ENCODE measurements at regions not wholly inside any gene's neighbourhood (a gene's known extent, or its start where the extent isn't known, plus 50 kb on each side); places are given as distances from the start of the nearest gene placed in this dataset.

DNA sequence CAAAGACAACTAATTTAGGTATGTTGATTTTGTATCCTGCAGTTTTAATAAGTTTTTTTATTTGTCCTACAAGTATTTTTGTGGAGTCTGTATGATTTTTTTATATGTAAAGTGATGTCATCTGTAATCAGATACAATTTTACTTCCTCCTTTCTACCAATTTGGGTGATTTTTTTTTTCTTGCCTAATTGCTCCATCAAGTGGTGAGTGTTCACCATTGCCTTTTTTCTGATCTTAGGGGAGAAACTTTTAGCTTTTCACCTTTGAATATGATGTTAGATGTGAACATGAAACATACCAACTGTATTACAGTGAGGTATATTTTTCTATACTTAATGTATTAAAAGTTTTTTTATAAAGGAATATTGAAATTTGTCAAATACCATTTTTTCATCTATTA, 362.3 kb downstream of the PABPC4L start:
- H3K79me2 ChIP-seq (ENCODE audit: control insufficient read depth, insufficient read depth, low read length): no peaks in the 10 kb centered on the region
- CTCF ChIA-PET: interaction anchor here (1.1 to 2.3 kb wide), 3 partner anchors 27 to 693 kb away, joined by 3 to 21 read pairs (median 8); no protein-coding TSS in a partner anchor
- POLR2A ChIA-PET: no interaction called here
- BruUV-seq (replicated peaks): no TSS peak
- no peak overlapping the region for H3K4me3 ChIP-seq (replicated peaks in 1 of 3; ENCODE audit: insufficient read depth in 1 of 3, low read depth in 1 of 3, low read length in 3 of 3)
- no peak overlapping the region for H3K27ac ChIP-seq (ENCODE audit: insufficient read depth, low read depth, low read length)
- no peaks in the 10 kb centered on the region for H3K9me3 ChIP-seq (replicated peaks; ENCODE audit: control insufficient read depth, insufficient read depth, low read length)
- no peaks in the 10 kb centered on the region for H3K4me1 ChIP-seq (ENCODE audit: control insufficient read depth, extremely low read depth, insufficient read depth, low read length)
- H3K27me3 ChIP-seq (ENCODE audit: control insufficient read depth in 2 of 2, insufficient read depth in 2 of 2, low read length in 2 of 2): no peaks in the 10 kb centered on the region
- no peak overlapping the region for H2AFZ ChIP-seq (ENCODE audit: low read depth, low read length)
- FAIRE-seq (no peak), DNase-seq (ENCODE audit: low read depth, low spot score) (no peak)
- no peaks in the 10 kb centered on the region for H3K9me1 ChIP-seq (replicated peaks; ENCODE audit: control insufficient read depth, extremely low read depth, insufficient read depth, low read length)
- TF ChIP-seq, protein P1, sequence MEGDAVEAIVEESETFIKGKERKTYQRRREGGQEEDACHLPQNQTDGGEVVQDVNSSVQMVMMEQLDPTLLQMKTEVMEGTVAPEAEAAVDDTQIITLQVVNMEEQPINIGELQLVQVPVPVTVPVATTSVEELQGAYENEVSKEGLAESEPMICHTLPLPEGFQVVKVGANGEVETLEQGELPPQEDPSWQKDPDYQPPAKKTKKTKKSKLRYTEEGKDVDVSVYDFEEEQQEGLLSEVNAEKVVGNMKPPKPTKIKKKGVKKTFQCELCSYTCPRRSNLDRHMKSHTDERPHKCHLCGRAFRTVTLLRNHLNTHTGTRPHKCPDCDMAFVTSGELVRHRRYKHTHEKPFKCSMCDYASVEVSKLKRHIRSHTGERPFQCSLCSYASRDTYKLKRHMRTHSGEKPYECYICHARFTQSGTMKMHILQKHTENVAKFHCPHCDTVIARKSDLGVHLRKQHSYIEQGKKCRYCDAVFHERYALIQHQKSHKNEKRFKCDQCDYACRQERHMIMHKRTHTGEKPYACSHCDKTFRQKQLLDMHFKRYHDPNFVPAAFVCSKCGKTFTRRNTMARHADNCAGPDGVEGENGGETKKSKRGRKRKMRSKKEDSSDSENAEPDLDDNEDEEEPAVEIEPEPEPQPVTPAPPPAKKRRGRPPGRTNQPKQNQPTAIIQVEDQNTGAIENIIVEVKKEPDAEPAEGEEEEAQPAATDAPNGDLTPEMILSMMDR (IDR thresholded peaks at IDR 0.05; ENCODE audit: extremely low read depth in 1 of 2, insufficient read depth in 1 of 2, low read depth in 1 of 2, low read length in 2 of 2): no peak
- TF ChIP-seq FOS (IDR thresholded peaks at IDR 0.05; ENCODE audit: borderline replicate concordance, insufficient read depth, low read length) (no peak), POLR2AphosphoS5 (IDR thresholded peaks at IDR 0.05; ENCODE audit: insufficient read depth, low read depth, low read length) (no peak), POLR2A (IDR thresholded peaks at IDR 0.05; ENCODE audit: low read depth, low read length) (no peak), MYC (IDR thresholded peaks at IDR 0.05; ENCODE audit: low read depth, low read length) (no peak), EZH2 (IDR thresholded peaks at IDR 0.05; ENCODE audit: borderline replicate concordance, low read depth, low read length, severe bottlenecking) (no peak), JUN (IDR thresholded peaks at IDR 0.05; ENCODE audit: borderline replicate concordance, insufficient read depth, insufficient read length, low read depth) (no peak)
- TF ChIP-seq, protein P2, sequence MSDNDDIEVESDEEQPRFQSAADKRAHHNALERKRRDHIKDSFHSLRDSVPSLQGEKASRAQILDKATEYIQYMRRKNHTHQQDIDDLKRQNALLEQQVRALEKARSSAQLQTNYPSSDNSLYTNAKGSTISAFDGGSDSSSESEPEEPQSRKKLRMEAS (IDR thresholded peaks at IDR 0.05; ENCODE audit: insufficient read depth, insufficient read length): no peak
- intact Hi-C loops (cut with micrococcal nuclease): loop anchor here (1.0 kb wide), 1 partner anchor 685 kb away; no protein-coding TSS in a partner anchor
- no peak overlapping the region for H3K4me2 ChIP-seq (ENCODE audit: insufficient read depth, low read length)
- dilution Hi-C loops (cut with MboI; ENCODE audit: extremely low pct_ligation_motif_present, low sequenced_read_pairs): no loop called here
- no peaks in the 10 kb centered on the region for H4K20me1 ChIP-seq (replicated peaks; ENCODE audit: control insufficient read depth, extremely low read depth, insufficient read depth, low read length)
- H3K9ac ChIP-seq (replicated peaks; ENCODE audit: extremely low read depth, insufficient read depth, low read length): no peak overlapping the region
- no peaks in the 10 kb centered on the region for H3K36me3 ChIP-seq (ENCODE audit: control insufficient read depth in 2 of 2, extremely low read depth in 1 of 2, insufficient read depth in 2 of 2, low read length in 2 of 2)
